Colon (tissue), 2 donors: ENCODE measurements at regions not wholly inside any gene's neighbourhood (a gene's known extent, or its start where the extent isn't known, plus 50 kb on each side); places are given as distances from the start of the nearest gene placed in this dataset.

Source experiments
- FAIRE-seq: peaks from 2 replicates; lab custom pipeline; 2012; peaks lifted over from hg19 to GRCh38; lab: Jason Lieb, UNC
- donor health status: control.
- donor health status: control.

DNA sequence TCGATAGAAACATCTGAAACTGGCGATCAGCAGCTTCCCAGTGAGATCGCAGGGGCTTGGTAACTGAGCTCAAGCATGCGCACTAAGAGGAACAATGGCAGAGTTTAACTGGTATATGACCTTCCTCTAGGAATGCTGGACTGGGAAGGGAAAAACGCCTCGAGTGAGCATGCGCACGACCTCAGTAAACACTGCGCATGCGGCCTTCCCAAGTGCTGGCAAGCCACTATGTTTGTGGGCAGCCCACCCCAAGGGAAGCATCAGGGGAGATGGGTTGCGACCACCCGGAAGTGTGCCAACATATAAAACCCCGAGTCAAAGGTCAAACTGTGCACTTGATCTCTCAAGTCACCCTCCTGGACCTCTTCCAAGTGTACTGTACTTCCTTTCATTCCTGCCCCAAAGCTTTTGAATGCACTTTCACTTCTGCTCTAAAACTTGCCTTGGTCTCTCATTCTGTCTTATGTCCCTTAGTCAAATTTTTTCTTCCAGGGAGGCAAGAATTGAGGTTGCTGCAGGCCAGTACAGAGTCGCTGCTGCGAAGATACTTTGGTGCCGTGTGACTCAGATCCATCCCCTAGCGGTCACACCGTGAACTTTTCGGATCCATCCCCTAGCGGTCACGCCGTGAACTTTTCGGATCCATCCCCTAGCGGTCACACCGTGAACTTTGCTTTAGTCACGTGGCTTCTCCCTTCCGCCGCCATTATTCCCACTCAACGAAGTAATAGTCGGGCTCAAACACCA lies 243.3 kb downstream of the FAM43A start:
- FAIRE-seq = no peak

DNA sequence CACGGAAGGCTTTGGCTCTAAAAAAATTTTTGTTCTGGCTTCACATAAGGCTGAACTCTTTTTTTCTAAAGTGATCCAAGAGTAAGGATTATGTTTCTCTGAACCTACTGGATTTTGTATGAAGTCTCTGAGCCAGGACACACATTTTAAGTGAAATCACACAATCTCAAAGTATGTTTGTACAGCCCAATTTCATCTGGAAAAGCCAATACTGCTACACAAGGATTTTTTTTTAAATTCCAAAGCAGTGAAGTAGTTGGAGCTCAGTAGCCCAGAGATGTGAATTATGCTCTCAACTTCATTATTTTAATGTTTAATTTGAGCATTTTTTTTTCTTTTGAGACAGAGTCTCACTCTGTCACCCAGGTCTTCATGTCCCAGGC lies 243.9 kb downstream of the FAM43A start:
- FAIRE-seq = no peak

DNA sequence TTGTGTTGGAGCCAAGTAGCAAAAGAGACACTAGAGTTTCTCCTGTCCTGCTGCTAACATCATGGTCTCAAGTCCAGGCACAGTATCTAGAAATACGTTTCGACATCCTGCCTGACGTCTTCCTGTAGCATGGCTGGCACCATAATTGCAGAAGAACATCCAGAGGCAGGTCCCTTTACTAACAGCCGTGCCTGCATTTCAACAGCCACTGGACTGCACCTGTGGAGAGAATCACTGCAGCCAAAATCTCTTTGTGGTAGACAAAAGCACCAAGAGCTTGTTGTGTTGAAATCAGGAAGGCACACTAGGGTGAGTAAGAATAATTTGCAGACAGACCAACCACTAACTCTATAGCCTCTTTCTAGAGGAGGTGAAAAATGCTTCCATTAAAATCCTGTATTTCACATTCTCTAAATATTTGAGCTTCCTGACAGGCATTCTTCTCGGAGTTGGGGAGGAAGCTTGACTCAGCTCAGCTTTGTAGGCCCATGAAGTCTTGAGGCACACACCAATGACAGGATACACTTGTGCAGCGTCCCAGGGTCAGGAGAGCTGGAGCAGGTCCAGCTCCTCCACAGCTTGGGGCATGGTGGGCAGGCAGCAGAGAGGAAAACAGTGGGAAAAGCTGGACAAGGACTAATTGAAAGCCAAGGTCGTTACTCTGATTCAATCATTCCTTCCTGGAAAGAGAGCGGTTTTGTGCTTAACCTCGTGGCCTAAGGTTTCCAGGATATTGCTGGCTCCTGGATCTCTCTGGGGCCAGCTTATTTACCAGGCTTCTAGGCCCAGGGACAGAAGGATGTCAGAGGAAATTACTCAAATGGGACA lies 244.9 kb downstream of the FAM43A start:
- FAIRE-seq = no peak

DNA sequence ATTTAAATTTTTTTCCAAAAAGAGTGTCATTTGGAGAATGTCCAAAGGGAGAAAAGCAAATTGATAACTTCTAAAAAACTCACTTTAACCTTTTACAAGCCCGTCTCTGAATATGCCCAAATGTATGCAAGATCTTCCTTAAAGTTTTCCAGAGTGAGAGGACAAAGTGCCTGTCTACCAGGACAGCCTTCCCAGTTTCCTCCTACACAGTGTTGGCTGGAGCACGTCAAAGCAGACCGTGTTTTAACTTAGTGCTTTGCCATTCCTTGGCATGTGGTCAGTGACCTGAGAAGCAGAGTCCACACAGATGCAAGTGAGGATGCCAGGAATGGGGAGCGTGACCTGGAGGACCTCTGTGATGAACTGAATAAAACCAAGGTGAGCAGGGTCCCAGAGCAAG lies 245.7 kb downstream of the FAM43A start:
- no peak for FAIRE-seq

DNA sequence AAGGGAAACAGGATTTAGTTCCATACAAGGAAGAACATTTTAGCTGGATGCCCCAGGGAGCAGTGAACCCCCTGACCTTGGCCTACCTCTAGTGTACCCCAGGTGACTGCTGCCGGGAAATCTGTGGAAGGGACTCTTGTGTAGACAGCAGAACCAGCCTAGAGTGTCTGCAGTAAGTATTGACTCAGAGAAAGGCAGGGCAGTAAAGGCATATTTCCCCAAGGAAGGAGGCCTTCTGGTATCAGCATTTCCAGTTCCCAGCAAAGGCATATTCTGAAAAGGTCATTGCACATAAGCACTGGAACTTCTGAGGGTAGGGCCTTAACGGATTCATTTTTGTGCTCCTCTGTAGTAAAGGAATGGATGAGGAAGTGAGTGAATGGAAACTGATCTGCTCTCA lies 246.2 kb downstream of the FAM43A start:
- FAIRE-seq = no peak

DNA sequence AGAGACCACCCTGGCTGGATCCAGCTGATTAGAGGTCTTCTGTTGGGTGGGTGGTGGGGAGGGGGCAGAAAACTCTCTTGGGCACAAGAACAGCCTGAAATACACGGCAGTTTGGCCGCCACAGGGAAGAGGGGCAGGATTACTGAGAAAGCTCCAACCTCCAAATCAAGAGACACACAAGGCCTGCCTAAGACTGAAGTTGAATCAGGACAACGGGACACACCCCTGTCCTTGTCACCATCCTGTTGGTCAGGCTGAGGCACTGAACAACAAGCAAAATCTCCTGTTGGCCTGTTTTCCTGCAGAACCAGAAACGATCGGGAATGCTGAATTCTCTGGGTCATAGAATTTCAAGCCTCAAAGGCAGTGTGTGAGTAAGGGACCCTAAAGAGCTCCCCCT lies 247.8 kb downstream of the FAM43A start:
- FAIRE-seq = no peak

DNA sequence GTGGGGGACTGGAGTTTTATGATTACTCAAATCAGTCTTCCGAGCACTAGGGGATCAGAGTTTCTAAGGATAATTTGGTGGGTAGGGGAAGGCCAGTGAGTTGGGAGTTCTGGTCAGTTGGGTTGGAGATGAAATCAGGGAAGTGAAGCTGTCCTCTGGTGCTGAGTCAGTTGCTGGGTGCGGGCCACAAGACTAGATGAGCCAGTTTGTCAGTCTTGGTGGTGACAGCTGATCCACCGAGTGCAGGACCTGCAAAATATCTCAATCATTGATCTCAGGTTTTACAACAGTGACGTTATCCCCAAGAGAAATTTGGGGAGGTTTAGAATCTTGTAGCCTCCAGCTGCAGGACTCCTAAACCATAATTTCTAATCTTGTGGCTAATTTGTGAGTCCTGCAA lies 249.4 kb downstream of the FAM43A start:
- no peak for FAIRE-seq

DNA sequence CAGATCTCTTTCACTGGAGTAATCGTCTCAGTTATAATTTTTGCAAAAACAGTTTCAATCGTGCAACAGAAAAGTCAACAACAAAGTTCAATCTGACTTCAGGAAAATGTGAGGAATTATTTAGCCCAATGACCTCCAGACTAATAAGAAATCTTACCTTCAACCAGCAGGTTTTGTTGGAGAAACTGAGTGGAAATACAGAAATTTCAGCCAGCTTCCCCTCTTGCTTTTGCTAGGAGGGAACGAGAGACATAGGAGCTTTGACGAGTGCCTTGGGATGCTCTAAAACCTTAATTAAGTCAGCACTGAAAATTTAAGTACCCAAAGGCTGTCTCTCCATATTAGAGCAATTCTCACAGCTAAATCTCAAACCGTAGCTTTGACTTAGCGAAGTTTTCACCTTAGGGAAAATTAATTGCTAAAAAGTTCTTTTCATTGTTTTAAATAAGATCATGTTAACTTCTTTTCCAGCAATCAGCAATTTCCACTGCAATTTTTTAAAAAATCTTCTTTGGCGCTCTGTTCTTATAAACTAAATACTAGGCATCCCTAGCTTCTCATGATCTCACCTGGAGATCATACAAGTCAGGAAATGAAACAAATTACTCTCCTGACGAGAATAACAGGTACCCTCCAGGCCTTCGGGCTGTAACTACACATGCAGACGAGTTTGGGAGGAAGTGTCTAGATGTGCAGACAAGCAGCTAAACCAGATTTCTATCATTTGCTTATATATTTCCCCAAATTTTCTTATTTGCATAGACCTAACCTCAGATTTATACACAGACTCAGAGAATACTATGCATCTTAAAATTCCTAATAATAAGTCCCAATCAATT lies 250.2 kb downstream of the FAM43A start:
- FAIRE-seq = no peak

DNA sequence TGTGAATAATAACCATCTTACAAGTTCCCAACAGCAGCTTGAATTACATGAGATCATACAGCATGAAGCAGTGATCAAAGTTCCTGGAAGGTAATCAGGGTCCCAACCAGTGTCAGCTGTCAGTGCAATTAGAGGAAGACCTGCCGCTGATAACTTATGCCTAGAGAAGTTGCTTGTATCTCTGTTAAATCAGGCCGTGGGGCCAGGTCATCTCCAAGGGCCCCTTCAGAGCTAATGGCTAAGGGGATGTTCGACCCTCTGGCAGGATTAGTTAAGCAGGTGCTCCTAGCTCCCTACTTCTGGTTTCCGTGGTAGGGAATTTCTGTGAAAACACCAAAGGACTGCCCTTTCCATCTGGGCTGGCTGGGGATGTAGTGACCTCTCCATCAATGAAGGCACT lies 251.0 kb downstream of the FAM43A start:
- FAIRE-seq = no peak

DNA sequence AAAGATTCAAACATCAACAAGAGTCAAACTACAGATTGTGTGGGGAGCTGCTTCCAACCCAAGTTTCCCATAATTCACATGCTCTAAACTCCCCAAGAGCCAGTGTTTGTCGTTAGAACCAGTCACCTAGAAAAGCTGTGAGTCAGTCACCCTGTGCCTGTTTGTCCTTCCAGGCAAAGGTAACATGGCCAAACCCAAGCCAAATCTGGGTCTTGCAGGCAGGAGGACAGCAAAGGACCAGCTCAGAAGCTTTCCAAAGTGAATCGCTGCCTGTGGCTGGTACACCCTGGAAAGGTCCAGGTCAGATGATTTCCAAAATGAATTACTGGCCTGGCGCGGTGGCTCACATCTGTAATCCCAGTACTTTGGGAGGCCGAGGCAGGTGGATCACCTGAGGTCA lies 251.5 kb downstream of the FAM43A start:
- FAIRE-seq = no peak

DNA sequence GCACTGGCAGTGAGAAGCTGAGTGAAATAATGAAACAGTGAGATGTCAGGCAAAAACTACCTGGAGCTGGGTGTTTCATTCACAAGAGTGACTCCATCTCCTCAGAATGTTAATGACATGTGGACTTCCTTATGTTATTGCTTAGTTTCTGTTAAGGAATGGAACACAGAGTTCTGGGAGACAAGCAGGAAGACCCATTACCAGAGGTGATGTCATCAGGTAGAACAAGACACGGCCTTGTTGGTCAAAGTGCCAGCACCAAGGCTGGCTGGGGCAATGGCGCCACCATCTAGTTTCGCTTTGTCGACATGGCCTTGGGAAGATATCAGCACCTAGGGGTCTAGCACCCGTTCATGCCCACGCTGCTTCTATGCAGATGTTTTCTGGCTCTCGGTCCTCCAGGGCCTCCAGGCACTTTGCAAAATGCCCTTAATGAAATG lies 252.2 kb downstream of the FAM43A start:
- FAIRE-seq = no peak

DNA sequence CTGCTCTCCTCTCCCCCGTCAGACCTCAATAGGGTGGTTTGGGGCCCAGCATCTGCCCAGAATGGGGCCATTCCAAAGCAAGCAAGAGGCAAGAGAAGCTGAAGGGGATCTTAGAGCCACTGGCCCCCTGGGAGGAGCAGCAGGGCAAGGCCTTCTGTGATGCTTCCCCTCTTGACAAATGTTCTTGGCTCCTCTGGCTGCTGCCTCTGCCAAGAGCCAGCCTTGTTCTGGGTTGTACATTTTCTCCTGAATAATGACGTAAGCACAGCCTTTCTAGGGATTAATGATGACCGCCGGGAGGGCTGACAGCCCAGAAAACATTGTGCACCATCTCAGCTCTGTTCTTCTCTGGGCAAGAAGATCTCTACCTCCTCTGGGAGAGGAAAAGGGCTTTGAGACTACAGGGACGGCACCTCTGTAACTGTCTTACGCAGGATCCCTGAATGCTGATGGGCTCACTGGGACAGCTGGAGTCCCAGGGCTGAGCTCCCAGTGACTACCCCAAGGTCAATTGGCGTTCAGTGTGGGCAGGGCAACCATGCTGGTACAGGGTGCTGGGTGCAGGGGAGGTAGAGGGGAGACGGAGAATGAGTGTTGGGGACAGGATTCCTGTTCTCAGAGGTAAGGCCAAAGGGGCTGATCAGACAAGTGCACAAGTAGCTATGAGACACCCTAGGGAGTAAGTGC lies 253.3 kb downstream of the FAM43A start:
- no peak for FAIRE-seq

DNA sequence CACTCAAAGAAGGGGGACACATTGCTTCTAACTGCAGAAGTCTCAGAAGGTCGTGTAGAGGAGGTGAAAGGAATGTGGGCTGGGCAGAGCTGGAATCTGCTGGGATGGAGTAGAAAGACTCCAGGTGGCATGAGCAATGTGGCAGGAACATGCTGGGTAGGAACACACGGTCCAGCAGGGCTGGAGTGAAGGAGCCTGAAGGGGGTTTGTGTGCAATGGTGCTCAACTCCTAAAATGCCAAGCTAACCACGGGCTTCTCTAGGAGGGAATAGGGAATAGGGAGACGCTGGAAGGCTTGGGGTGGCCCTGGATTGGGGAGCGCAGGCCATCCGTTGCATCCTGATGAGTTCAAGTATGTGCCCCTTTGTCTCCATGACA lies 253.8 kb downstream of the FAM43A start:
- no peak for FAIRE-seq

DNA sequence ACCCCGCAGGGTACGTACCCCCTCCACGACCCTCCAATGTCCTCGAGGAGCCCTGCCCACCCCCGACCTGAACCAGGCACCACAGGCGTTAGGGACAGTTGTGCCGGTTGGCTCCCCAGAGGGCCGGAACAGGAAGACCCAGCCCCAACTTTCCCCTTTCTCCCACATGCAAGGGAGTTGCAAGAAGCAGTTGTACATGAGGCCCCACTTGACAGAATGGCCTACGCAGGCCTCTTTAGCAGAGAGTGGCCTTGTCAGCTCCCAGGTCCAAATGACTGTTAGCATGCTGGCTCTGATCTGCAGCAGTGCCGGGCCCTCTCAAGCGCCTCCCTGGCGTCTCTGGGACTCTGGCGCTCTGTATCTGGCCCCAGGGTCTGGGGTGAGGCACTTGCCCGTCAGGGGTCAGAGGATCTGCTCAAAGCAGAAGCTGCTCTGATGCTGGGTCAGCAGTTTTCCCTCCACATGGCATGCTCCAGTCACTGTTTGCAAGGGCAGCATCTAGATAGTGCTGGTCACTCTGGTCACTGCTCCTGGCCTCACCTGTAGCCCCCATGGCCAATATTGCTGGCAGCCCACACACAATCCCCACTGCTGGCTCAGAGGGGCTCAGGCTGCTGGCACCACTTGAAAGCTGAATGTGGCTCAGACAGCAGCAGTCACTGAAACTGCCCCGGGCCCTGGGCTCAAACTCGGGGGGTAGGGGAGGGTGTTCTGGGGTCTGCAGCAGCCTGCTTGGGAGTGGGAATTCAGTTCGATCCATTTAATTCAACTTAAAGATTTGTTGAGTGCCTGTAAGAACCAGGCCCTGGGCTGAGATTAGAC lies 254.5 kb downstream of the FAM43A start:
- FAIRE-seq = no peak

DNA sequence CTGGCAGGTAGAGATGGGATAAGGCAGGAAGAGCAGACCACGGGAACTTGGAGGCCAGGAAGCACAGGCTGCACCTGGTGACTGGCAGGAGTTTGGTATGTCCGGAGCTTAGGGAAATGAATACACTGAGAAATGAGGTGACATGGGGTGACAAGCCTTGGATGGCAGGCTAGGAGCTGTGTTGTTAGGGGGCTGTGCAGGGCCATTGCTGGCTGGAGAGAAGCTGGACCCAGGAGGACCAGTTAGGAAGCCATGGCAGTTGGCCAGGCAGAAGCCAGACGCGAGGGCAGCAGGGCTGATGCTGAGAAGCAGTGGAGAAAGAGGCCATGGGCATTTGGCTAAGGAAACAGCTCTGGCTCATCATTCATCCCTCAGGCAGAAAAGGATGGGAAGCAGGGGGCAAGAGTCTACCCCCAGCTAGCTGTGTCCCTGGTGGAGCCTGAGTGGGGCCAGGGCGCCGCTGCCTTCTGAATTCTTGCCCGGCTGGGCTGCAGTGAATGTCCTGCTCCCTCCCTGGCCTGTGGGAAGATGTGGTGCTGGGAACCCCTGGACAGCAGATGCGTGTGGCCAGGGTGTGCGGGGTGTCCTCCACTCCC lies 255.8 kb downstream of the FAM43A start:
- FAIRE-seq = no peak

DNA sequence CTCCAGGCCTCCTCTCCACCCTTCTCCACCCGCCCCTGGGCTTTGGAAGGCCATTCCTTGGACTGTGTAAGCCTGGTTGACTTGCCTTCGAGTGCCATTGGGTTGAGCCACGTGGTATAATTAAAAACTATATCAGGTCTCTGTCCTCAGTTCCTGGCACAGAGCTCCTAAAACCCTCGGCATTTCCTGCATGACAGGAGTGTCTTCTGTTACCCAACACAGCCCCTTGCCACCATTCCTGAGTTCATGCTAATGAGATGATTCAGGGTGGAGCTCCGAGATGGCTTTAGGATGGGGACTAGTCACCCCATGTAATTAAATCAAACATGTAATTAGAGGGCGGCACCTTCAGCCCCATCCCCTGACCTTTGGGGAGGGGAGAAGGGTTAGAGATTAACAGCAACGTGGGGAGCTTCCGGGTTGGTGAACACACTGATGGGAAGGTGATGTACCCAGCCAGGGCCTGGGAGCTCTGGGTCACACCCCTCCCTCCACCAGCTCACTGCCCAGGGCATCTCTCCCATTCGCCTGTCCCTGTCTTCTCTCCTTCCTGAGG lies 256.4 kb downstream of the FAM43A start:
- no peak for FAIRE-seq

DNA sequence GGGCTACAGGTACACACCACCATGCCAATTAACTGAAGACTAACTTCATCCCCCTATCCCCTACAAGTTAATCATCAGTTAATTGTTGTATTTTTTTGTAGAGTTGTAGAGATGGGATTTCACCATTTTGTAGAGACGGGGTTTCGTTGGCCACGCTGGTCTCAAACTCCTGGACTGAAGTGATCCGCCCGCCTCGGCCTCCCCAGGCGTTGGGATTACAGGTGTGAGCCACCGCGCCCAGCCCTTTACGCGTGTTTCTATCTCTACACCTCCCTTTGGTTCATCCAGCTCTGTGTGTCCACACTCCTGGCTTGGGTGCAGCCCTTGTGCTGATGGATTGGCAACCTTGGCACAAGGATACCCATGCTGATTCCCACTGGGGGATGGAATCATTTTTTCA lies 258.8 kb downstream of the FAM43A start:
- FAIRE-seq = no peak

DNA sequence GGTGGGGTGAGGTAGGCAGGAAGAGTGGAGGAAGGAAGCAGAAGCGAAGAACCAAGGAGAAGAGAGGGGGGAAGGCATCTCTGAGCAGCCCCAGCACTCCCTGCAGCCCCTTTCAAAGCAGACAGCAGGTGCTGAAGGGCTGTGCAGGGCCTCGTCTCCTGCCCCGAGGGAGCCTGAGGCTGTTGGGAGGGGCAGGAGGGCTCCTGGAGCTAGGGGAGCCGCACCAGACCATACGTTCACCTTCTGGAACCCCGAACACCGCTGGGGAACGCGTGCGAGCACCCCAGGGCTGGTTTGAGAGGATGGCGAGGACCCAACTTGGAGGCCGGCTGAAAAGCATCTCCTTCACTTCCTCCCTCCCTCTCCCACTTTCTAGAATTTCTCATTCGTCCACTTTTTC lies 259.8 kb downstream of the FAM43A start:
- no peak for FAIRE-seq

DNA sequence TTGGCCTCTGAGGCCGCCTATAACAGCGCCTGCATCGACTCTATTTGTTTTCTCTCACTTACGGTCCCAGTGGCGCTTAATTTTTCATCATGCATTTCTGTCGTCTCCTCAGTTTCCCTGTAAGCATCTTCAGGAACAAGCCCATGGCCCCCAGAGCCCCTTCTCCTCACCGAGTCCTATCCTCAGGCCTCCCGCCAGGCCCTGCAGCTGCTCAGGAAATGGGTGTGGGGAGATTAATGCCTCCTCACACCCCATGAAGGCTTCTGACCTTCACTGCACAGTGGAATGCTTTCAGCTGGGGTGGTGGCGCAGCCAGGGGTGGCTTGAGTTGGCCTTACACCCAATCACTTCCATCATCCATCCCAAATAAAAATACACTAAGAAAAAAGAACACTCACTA lies 260.4 kb downstream of the FAM43A start:
- no peak for FAIRE-seq

DNA sequence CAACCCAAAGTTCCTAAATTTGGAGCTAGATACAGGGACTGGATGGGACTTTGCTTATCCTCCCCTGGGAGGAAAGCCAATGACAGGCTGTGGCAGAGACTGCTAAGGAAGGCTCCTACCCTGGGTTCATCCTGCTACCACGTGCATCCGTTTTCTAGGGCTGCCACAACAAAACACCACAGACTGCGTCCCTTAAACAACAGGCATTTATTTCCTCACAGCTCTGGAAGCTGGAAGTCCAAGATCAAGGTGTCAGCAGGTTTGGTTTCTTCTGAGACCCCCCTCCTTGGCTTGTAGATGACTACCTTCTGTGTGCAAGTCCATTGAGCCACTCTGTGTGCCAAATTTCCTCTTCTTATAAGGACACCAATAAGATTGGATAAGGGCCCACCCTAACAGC lies 263.9 kb downstream of the FAM43A start:
- no peak for FAIRE-seq
